GM12878 (cell line): ENCODE measurements at regions not wholly inside any gene's neighbourhood (a gene's known extent, or its start where the extent isn't known, plus 50 kb on each side); places are given as distances from the start of the nearest gene placed in this dataset.

Experiments
- ATAC-seq: fragments of 200-7000 bp; cut with Tn5 transposase; 3 replicates; pipeline ENCODE4 v1.9.1; 2020; ENCODE audit warnings: mild to moderate bottlenecking, moderate library complexity
- BruUV-seq: library from RNA; stranded (reverse); fragments of 400-500 nt; replicated peaks from 2 replicates; lab custom pipeline; 2021; lab: Mats Ljungman, UMichigan
- CTCF ChIA-PET: fragments of 300-600 bp; sonication (Branson Sonifier 250); formaldehyde crosslinking; extraction: SDS; loops from one replicate; lab custom pipeline; 2021; ENCODE audit warnings: inconsistent platforms; lab: Yijun Ruan, JAX
- POLR2A ChIA-PET: fragments of 350-600 bp; formaldehyde crosslinking; extraction: SDS; loops from one replicate; lab custom pipeline; 2021; ENCODE audit warnings: inconsistent platforms; lab: Charles Lee
- RAD21 ChIA-PET: fragments of 300-600 bp; sonication (Branson Sonifier 250); formaldehyde crosslinking; loops from one replicate; lab custom pipeline; 2023; ENCODE audit warnings: antibody characterized with exemption; ENCODE audit not compliant: unreplicated experiment; lab: Charles Lee
- SMC1A ChIA-PET: fragments of 300-600 bp; sonication (Branson Sonifier 250); formaldehyde crosslinking; loops from one replicate; lab custom pipeline; 2023; ENCODE audit not compliant: unreplicated experiment, uncharacterized antibody; lab: Charles Lee
- DNase-seq: peaks from one replicate; pipeline ENCODE4 v3.0.0-alpha.2; 2011; ENCODE audit warnings: low read depth, low spot score
- FAIRE-seq: peaks from 3 replicates; lab custom pipeline; 2011; peaks lifted over from hg19 to GRCh38; lab: Jason Lieb, UNC
- H2AFZ ChIP-seq: 2 replicates; pipeline ENCODE4 v1.6.0; 2011; ENCODE audit warnings: low read depth, low read length, control low read depth; ENCODE audit not compliant: control insufficient read depth
- H3K27ac ChIP-seq: 2 replicates; pipeline ENCODE4 v1.5.1; 2011; ENCODE audit warnings: control low read depth; ENCODE audit not compliant: control insufficient read depth, insufficient read depth
- H3K27me3 ChIP-seq, 2 experiments: replicated peaks in 1 of 2; 2 replicates each; pipeline versions ENCODE4 v1.6.0 to v1.6.1; 2011; ENCODE audit warnings: low read length in 1 of 2; ENCODE audit not compliant: control insufficient read depth in 2 of 2, insufficient read depth in 2 of 2
- H3K36me3 ChIP-seq, 2 experiments: 2 replicates each; pipeline ENCODE4 v1.5.1; 2011; ENCODE audit warnings: low read length in 1 of 2; ENCODE audit not compliant: control insufficient read depth in 2 of 2, insufficient read depth in 2 of 2
- H3K4me1 ChIP-seq: 2 replicates; pipeline ENCODE4 v1.6.1; 2011; ENCODE audit warnings: mild to moderate bottlenecking, low read length, moderate library complexity, mixed read lengths; ENCODE audit not compliant: control insufficient read depth, insufficient read depth
- H3K4me2 ChIP-seq: 2 replicates; pipeline ENCODE4 v1.6.0; 2011; ENCODE audit warnings: control low read depth; ENCODE audit not compliant: control insufficient read depth, insufficient read depth
- H3K4me3 ChIP-seq: fragments of 200-600 bp; sonication (generic); 2 replicates; pipeline ENCODE4 v1.5.1; 2016
- H3K79me2 ChIP-seq: 2 replicates; pipeline ENCODE4 v1.6.0; 2011; ENCODE audit warnings: low read length; ENCODE audit not compliant: control insufficient read depth, insufficient read depth
- H3K9ac ChIP-seq: 2 replicates; pipeline ENCODE4 v1.8.0; 2011; ENCODE audit warnings: low read length, control low read depth, mixed read lengths; ENCODE audit not compliant: control insufficient read depth, insufficient read depth
- H3K9me3 ChIP-seq: replicated peaks from 3 replicates; pipeline ENCODE4 v1.5.1; 2011; ENCODE audit warnings: mild to moderate bottlenecking, low read length; ENCODE audit not compliant: control insufficient read depth, insufficient read depth
- H4K20me1 ChIP-seq: 2 replicates; pipeline ENCODE4 v1.6.0; 2011; ENCODE audit not compliant: control insufficient read depth, insufficient read depth
- BMI1 ChIP-seq: fragments of 450-650 bp; IDR thresholded peaks from 2 replicates; pipeline ENCODE4 v1.6.1; 2016; ENCODE audit warnings: mild to moderate bottlenecking, moderate library complexity, borderline replicate concordance
- CEBPZ ChIP-seq: fragments of 150-350 bp; IDR thresholded peaks from 2 replicates; pipeline ENCODE4 v1.6.1; 2016; ENCODE audit warnings: low read depth, low read length
- CHD1 ChIP-seq: IDR thresholded peaks from 2 replicates; pipeline ENCODE4 v1.6.1; 2012; ENCODE audit warnings: low read depth, low read length, improper control_type of control experiment
- DPF2 ChIP-seq: fragments of 450-650 bp; IDR thresholded peaks from 2 replicates; pipeline ENCODE4 v1.6.1; 2017; ENCODE audit warnings: mild to moderate bottlenecking
- HCFC1 ChIP-seq: fragments of 150-350 bp; IDR thresholded peaks from 2 replicates; pipeline ENCODE4 v1.6.1; 2014; ENCODE audit warnings: low read length
- MEF2A ChIP-seq: IDR thresholded peaks from 2 replicates; pipeline ENCODE4 v1.6.1; 2011; ENCODE audit warnings: low read depth, mild to moderate bottlenecking, low read length, moderate library complexity; ENCODE audit not compliant: insufficient read depth
- MXI1 ChIP-seq: fragments of 150-350 bp; IDR thresholded peaks from 2 replicates; pipeline ENCODE4 v1.6.1; 2011; ENCODE audit warnings: low read depth, mild to moderate bottlenecking, inconsistent platforms, low read length, improper control_type of control experiment
- NFXL1 ChIP-seq: fragments of 450-650 bp; IDR thresholded peaks from 2 replicates; pipeline ENCODE4 v1.6.1; 2017; ENCODE audit warnings: antibody characterized with exemption, mild to moderate bottlenecking, borderline replicate concordance
- POLR2AphosphoS2 ChIP-seq: IDR thresholded peaks from 2 replicates; pipeline ENCODE4 v1.6.1; 2011; ENCODE audit warnings: low read depth, mild to moderate bottlenecking, low read length, improper control_type of control experiment, moderate library complexity
- RAD51 ChIP-seq: fragments of 450-650 bp; IDR thresholded peaks from 2 replicates; pipeline ENCODE4 v1.6.1; 2016; ENCODE audit warnings: moderate library complexity, mild to moderate bottlenecking, inconsistent platforms
- SP1 ChIP-seq: IDR thresholded peaks from one replicate; pipeline ENCODE4 v1.6.1; 2011; ENCODE audit warnings: low read depth, low read length
- SPI1 ChIP-seq: IDR thresholded peaks from 2 replicates; pipeline ENCODE4 v1.6.1; 2011; ENCODE audit warnings: low read depth, mild to moderate bottlenecking, low read length, moderate library complexity, borderline replicate concordance; ENCODE audit not compliant: insufficient read depth
- STAT3 ChIP-seq: IDR thresholded peaks from 2 replicates; pipeline ENCODE4 v1.6.1; 2011; ENCODE audit warnings: low read depth, low read length, improper control_type of control experiment
- SUPT20H ChIP-seq: IDR thresholded peaks from 2 replicates; pipeline ENCODE4 v1.6.1; 2011; ENCODE audit warnings: low read depth, mild to moderate bottlenecking, low read length, moderate library complexity, borderline replicate concordance; ENCODE audit not compliant: control insufficient read depth
- ZSCAN29 ChIP-seq: fragments of 450-650 bp; IDR thresholded peaks from 2 replicates; pipeline ENCODE4 v1.6.1; 2017; ENCODE audit warnings: mild to moderate bottlenecking, moderate library complexity
- WGBS: methylation state at CpG from one replicate; pipeline ENCODE4 v1.1.6; 2016; ENCODE audit warnings: low lambda C conversion rate; ENCODE audit not compliant: insufficient replicate concordance, insufficient coverage; ENCODE audit errors: missing lambda C conversion rate; 5-methylcytosine and 5-hydroxymethylcytosine counted together
- in situ Hi-C: fragments of 300-500 bp; cut with MboI; formaldehyde crosslinking; loops from 9 replicates; pipeline ENCODE4 v1.14.3; 2018; ENCODE audit warnings: mixed read lengths
- intact Hi-C: fragments of 100-400 bp; cut with micrococcal nuclease; formaldehyde crosslinking; loops from one replicate; pipeline ENCODE4 v1.14.2; 2022; ENCODE audit not compliant: unreplicated experiment

GRCh38 chr5:121719255-121719654 lies 132.4 kb upstream of the FTMT start:
- BruUV-seq: no TSS peak
- DNase-seq (no peak), FAIRE-seq (no peak), ATAC-seq (no peak)
- 2% methylated on average over 2 of the region's 2 CpGs for WGBS
- H4K20me1 ChIP-seq: no peaks in the 10 kb centered on the region
- ChIA-PET POLR2A (no interaction called here), SMC1A (no interaction called here), RAD21 (no interaction called here), CTCF (interaction anchor here (0.6 kb wide), 1 partner anchor 976 kb away, joined by 3 read pairs; no protein-coding TSS in a partner anchor)
- intact Hi-C loops: no loop called here
- no peaks in the 10 kb centered on the region for H3K4me1 ChIP-seq
- no peak overlapping the region for H3K4me2 ChIP-seq
- H3K9me3 ChIP-seq: no peaks in the 10 kb centered on the region
- no peaks in the 10 kb centered on the region for H3K79me2 ChIP-seq
- no peak overlapping the region for H3K4me3 ChIP-seq
- H3K27ac ChIP-seq: no peak overlapping the region
- H2AFZ ChIP-seq: no peak overlapping the region
- in situ Hi-C loops: no loop called here
- H3K36me3 ChIP-seq: no peaks in the 10 kb centered on the region
- no peak for TF ChIP-seq POLR2AphosphoS2
- no peak for TF ChIP-seq MXI1
- no peaks in the 10 kb centered on the region for H3K27me3 ChIP-seq
- H3K9ac ChIP-seq: no peak overlapping the region

- DNase-seq: no peak
- Histone ChIP-seq H3K36me3 (no peaks in the 10 kb centered on the region), H3K4me3 (no peak overlapping the region), H3K79me2 (no peaks in the 10 kb centered on the region), H3K27ac (no peak overlapping the region), H3K27me3 (no peaks in the 10 kb centered on the region; a peak in 1 of 4 replicates), H3K4me1 (no peaks in the 10 kb centered on the region), H3K9me3 (no peaks in the 10 kb centered on the region), H4K20me1 (no peaks in the 10 kb centered on the region), H3K4me2 (no peak overlapping the region), H3K9ac (no peak overlapping the region), H2AFZ (no peak overlapping the region)
- ChIA-PET RAD21 (no interaction called here), POLR2A (no interaction called here), SMC1A (no interaction called here), CTCF (no interaction called here)
- intact Hi-C loops: no loop called here
- in situ Hi-C loops: no loop called here
- WGBS: 0% methylated on average over 1 of the region's 1 CpG
- no peak for ATAC-seq
- BruUV-seq: no TSS peak
- FAIRE-seq: no peak
- TF ChIP-seq RAD51 (no peak), SUPT20H (no peak), DPF2 (no peak), BMI1 (no peak), MEF2A (no peak), SP1 (no peak), CEBPZ (no peak), HCFC1 (no peak), NFXL1 (no peak), STAT3 (no peak), SPI1 (no peak), ZSCAN29 (no peak), CHD1 (no peak)
Observed at GRCh38 chr5:121725450-121725849, 126.2 kb upstream of the FTMT start.
